SK-N-MC (cell line): ENCODE measurements at regions not wholly inside any gene's neighbourhood (a gene's known extent, or its start where the extent isn't known, plus 50 kb on each side); places are given as distances from the start of the nearest gene placed in this dataset.

Source experiments
- EZH2 ChIP-seq: fragments of 200-600 bp; sonication (generic); IDR thresholded peaks from one replicate; pipeline ENCODE4 v1.6.1; 2017; ENCODE audit warnings: antibody characterized with exemption
- POLR2AphosphoS5 ChIP-seq: IDR thresholded peaks from 2 replicates; pipeline ENCODE4 v1.6.1; 2012; ENCODE audit warnings: mild to moderate bottlenecking, low read depth, low read length, borderline replicate concordance

GRCh38 chr6:74757813-74758212 is 448.0 kb downstream of the COL12A1 start:
- TF ChIP-seq POLR2AphosphoS5, result no peak
- no peak for TF ChIP-seq EZH2
